ENCODE measurements at regions not wholly inside any gene's neighbourhood (a gene's known extent, or its start where the extent isn't known, plus 50 kb on each side); places are given as distances from the start of the nearest gene placed in this dataset.

DNA sequence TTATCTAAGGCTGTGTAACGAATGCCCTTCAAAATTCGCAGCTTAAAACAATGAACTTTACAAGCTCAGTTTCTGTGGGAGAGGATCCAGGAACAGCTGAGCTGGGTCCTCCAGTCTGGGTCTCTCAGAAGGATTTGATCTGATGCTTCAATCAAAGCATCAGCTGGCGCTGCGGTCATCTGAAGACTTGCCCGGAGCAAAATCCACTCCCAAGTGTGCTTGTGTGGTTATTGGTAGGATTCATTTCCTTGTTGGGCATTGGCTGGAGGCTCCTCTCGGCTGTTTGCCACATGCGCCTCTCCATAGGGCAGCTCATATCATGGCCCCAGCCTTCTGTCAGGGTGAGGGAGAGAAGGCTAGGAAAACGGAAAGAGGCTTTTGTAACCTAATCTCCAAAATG is 269.3 kb upstream of the CHD6 start:
- H3K4me3 ChIP-seq (ENCODE audit: control insufficient read depth, low read depth, low read length), result no peak overlapping the region
- TF ChIP-seq, protein P1, sequence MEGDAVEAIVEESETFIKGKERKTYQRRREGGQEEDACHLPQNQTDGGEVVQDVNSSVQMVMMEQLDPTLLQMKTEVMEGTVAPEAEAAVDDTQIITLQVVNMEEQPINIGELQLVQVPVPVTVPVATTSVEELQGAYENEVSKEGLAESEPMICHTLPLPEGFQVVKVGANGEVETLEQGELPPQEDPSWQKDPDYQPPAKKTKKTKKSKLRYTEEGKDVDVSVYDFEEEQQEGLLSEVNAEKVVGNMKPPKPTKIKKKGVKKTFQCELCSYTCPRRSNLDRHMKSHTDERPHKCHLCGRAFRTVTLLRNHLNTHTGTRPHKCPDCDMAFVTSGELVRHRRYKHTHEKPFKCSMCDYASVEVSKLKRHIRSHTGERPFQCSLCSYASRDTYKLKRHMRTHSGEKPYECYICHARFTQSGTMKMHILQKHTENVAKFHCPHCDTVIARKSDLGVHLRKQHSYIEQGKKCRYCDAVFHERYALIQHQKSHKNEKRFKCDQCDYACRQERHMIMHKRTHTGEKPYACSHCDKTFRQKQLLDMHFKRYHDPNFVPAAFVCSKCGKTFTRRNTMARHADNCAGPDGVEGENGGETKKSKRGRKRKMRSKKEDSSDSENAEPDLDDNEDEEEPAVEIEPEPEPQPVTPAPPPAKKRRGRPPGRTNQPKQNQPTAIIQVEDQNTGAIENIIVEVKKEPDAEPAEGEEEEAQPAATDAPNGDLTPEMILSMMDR (IDR thresholded peaks at IDR 0.05; ENCODE audit: control insufficient read depth, insufficient read depth, low read depth, low read length, missing control alignments), result no peak
- DNase-seq (ENCODE audit: low read depth), result no peak

- no peak for DNase-seq (ENCODE audit: low read depth)
- H3K4me3 ChIP-seq (ENCODE audit: control insufficient read depth, low read depth, low read length), result no peak overlapping the region
- TF ChIP-seq, protein P1 (IDR thresholded peaks at IDR 0.05; ENCODE audit: control insufficient read depth, insufficient read depth, low read depth, low read length, missing control alignments), result no peak
These were observed 263.4 kb upstream of the CHD6 start for GRCh38 chr20:41881466-41882046.

GRCh38 chr20:41879123-41879522 is 260.9 kb upstream of the CHD6 start:
- no peak overlapping the region for H3K4me3 ChIP-seq (ENCODE audit: control insufficient read depth, low read depth, low read length)
- no peak for DNase-seq (ENCODE audit: low read depth)
- TF ChIP-seq, protein P1 (IDR thresholded peaks at IDR 0.05; ENCODE audit: control insufficient read depth, insufficient read depth, low read depth, low read length, missing control alignments), result no peak

DNA sequence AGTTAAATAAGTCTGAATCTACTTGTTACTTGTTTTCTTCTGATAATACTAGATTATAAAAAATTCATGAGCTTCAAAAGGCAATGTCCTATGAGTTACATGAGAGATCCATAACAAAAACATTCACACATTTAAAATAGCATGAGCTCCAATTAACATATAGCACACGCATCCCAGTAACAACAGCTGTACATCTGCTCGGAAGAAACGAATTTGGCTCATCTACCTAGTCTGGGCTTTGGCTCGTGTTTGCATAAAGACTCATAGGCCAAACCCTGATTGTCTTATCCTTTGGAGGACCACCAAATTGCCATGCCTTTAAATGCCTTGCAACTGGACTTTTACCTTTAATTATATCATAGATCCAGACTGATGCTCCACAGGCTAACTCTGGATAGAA is 259.7 kb upstream of the CHD6 start:
- DNase-seq (ENCODE audit: low read depth), result no peak
- TF ChIP-seq, protein P1 (IDR thresholded peaks at IDR 0.05; ENCODE audit: control insufficient read depth, insufficient read depth, low read depth, low read length, missing control alignments), result no peak

DNA sequence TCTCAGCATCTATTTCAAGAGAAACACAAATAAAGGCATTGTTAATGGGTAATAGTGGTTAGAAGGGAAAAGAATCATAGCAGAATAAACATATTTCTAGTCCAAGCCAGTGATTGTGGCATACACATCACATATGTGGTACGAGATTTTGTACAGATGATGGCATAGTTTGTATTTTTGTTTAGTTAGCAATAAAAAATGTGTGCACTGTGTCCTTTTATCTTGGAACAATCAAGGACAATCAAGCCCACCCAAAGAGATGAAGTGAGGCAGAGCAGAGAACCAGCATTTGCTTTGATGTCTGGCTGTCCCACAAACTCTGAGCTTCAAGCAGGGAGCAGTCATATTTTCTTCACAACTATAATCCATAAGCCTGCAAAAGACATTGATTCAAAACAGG is 256.5 kb upstream of the CHD6 start:
- DNase-seq (ENCODE audit: low read depth), result no peak
- H3K4me3 ChIP-seq (ENCODE audit: control insufficient read depth, low read depth, low read length), result no peak overlapping the region
- TF ChIP-seq, protein P1 (IDR thresholded peaks at IDR 0.05; ENCODE audit: control insufficient read depth, insufficient read depth, low read depth, low read length, missing control alignments), result no peak

More for the DNA sequence above, 259.7 kb upstream of the CHD6 start:
- H3K4me3 ChIP-seq (ENCODE audit: control insufficient read depth, low read depth, low read length), result no peak overlapping the region

DNA sequence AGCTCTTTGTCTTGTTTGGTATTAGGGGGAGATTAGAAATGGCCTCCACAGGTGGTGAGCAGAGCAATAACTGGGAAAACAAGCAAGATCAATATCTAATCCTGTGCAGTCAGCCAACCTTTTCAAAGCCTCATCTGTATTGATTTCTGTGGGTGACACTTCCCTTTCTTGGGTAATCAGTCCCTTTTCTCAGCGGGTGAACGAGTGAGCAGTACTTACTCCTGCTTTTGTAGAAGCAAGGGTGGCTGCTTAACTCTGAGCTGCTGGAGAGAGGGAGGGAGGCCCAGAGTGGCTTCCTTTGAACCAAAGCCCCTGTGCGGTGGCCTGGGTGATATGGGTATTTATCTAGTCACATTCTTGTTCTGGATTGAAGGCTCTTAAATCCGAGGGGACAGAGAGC is 254.8 kb upstream of the CHD6 start:
- DNase-seq (ENCODE audit: low read depth), result no peak
- H3K4me3 ChIP-seq (ENCODE audit: control insufficient read depth, low read depth, low read length), result no peak overlapping the region
- TF ChIP-seq, protein P1 (IDR thresholded peaks at IDR 0.05; ENCODE audit: control insufficient read depth, insufficient read depth, low read depth, low read length, missing control alignments), result no peak

Data from AG09309 (cell line).